ENCODE measurements at regions not wholly inside any gene's neighbourhood (a gene's known extent, or its start where the extent isn't known, plus 50 kb on each side); places are given as distances from the start of the nearest gene placed in this dataset.
A peak's percentile ranks its signal among the peaks of the same experiment; 100 is the strongest.

DNA sequence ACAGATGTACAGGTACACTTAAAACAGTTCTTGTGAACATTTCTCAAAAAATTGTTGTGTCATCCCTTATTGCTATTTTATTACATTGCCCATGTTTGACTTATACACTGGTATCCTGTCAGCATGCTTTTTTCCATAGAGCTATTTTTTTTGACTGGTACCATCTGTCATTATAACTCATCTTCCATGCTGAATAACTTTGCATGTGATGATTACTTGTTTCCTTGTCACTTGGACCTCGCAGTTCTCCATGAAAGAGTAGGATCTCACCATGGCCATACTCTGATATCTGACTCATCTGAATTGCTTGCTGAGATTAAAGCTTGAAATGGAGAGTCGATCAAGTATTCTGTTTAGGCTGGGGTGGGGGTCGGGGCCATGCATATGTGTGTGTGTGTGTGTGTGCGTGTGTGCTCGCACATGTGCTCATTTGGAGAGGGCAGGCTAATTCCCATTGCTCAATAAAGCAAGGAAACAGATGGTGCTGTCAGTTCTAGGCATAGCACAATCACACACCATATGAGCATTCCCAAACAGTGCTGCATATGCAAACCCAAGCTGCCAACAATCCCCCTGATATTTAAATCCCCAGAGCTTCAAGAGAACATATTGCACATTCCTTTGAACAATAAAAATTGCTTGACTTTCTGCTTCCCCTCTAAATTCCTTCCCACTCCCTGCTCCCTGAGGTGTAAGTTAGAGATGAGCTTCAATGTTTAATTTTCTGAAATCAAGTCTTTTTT, 62.9 kb downstream of the NHLRC3 start:
- no peak for DNase-seq (ENCODE audit: low read depth)

DNA sequence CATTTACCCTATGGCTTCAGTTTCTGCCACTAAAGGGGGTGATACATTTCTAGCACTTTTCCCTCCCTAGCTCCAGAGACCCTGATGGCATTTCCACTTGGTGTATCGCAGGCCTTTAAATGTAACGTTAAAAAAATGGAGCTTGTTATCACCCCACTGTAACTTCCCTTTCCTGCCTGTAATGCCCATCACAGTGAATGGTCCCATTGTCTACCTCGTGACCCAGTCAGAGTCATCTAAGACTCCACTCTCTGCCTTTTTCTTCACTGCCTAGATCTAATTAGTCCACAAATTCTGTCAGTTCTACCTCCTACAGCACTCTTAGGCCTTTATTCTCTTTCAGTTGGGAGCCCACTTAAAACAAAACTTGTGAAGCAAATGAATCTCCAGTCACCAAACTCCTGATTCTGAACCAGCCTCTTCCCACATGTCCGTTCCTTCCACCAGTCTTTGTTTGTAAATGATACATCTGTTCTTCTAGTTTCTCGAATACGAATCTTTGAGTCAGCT, 64.8 kb downstream of the NHLRC3 start:
- no peak for DNase-seq (ENCODE audit: low read depth)

DNA sequence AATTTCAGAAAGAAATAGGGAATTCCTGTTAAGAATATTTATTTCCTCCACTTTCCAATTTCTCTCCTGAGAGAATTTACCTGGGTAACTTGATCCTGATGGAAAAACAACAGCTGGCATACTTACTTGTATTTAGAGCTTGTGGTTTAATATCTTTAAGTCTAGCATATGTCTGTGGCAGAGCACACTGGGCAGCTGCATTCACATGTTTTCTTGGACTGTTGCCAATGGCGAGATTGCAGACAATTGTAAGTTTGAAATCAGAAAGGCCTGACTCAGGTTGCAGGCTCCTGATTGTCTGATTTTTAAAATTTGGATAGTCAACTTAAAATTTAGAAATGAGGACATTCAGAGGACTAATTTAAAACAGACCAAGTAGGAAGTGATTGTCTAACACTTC, 66.9 kb downstream of the NHLRC3 start:
- no peak for DNase-seq (ENCODE audit: low read depth)

DNA sequence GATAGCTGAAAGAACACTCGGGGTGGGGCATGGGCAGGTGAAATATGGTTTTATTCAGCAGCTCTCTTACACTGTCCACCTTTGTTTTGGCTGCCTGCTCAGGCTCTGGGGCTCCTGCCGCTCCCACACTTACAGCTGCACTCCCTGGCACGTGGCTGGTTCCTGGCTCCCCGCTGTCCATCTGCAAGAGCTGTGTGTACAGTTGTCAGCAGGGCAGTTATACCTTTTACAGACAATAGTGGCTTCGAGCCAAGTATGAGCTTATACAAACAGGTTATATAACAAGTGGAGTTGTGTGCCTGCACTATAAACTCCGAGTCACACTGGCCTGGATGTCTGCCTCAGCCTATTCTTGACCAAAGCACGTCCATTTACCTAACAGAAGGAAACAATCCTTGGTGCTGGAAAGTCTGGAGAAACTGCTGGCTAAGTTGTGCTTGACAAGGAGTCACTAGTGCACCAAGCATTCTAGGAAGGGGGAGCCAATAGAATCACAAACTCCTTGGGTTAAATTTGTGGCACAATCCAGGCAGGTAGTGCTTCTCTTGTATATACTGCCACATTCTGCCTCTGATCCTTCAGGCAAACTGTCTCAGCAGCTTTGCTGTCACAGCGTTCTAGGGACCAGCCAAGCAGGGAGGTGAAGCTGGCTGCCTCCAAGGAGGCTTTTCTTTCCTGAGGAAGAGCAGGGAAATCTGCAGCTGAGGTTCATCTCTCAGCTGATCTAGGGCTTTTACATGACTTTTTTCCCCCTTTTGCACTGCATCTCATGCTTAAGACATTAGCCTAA, 68.2 kb downstream of the NHLRC3 start:
- DNase-seq (ENCODE audit: low read depth) = no peak

DNA sequence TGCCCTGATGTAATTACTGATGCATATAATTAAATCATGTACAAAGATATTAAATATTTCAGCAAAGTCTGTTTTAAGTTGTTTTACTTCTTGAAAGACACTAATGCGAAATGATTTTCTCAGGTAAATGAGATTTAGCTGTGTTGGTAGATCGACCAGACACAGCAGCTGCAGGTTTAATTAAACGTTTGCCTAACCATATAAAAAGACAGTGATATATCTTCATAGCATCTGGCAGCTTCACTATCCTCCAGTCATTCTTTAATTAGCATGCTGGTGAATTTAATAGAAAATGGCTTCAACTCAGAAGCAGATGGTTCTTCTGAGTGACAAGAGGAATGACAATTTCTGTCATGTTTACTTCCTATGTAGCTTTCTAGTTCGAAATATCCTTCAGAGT, 69.3 kb downstream of the NHLRC3 start:
- no peak for DNase-seq (ENCODE audit: low read depth)

DNA sequence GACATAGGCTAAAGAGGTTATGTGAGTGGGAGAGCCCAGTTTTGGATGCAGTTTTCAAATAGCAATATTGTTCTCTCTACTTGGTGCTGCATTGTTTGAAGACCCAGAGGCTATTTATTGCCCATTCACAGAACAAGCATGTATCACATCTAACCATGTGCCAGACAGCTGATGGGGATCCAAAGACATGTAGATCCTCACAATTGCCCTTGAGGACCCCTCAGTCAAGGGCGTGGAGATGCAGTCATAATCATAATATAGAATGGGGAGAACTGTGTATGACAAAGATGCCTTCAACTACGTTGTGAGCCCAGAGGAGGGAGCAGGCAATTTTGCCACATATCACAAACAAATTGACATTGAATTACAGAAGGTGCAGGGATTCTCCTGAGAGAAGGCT, 70.5 kb downstream of the NHLRC3 start:
- DNase-seq (ENCODE audit: low read depth) = no peak

DNA sequence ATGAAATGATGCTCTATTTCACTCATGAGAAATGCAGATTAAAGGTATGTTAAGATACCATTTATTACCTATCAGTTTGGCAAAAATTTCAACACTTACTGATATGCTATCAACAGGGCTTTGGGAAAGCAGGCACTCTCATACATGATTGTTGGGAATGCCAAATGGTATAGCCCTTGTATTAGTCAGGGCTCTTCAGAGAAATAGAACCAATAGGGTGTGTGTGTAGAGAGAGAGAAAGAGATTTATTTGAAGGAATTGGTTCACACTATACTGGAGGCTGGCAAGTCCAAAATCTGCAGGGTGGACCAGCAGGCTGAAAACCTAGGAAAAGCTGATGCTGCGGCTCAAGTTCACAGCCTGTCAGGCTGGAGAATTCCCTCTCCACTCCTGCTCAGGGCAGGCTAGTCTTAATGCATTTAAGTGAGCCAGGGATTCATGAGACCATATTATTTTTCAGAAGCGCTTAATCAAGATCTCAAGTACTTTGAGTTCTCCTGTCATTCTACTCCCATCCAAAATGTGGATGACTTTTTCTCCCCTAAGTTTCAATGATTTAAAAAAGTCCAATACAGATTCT, 72.4 kb downstream of the NHLRC3 start:
- DNase-seq (ENCODE audit: low read depth) = no peak

DNA sequence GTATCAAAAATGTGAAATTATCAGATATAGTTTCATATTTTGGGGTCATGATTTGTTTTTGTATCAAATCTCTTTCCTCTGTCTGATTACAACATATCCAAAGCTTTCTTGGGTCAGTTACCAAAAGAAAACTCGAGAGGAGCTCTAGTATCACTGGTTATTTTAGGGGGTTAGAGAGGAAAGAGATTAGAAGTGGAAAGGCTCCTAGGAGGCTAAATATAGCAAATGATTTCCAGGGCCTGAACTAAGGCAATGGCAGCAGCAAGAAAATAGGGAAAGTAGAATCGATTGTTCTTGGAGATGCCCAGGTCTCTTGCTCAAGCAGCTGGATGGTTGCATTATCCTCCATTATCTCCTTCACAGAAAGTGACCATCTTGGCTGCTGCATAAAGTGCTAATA, 72.9 kb downstream of the NHLRC3 start:
- DNase-seq (ENCODE audit: low read depth) = no peak

DNA sequence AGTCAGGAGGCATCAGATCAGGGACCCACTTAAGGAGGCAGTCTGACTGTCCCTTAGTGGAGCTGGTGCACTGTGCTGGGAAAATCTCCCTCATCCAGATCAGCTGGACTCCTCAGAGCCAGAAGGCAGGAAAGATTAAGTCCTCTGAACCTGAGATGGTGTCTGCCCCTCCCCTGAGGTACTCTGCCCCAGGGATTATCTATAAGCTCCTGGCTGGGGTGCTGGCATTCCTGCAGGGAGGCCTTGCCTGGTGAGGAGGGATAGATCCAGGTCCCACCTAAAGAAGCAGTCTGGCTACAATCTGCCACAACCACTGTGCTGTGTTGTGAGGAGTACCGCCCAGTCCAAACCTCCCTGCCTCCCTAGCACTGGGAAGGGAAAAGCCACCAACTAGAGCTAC, 81.2 kb downstream of the NHLRC3 start:
- no peak for DNase-seq (ENCODE audit: low read depth)

DNA sequence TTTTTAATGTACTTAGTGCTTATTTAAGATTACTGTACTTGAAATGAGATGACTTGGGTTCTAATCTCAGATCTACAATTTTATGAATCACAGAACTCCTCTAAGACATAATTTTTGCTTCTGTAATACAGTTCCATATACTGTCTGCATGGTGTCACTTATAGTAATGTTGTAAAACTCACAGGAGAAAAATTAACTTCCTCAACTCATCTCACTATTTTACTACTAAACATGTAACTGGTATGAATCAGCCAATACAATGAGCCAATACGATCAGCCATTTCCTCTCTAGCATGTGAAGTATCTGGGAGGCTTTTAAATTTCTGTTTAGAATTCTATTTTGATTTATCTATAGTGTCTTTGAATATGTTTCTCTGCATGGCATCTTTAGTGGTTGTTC, 85.3 kb downstream of the NHLRC3 start:
- DNase-seq (ENCODE audit: low read depth) = no peak

DNA sequence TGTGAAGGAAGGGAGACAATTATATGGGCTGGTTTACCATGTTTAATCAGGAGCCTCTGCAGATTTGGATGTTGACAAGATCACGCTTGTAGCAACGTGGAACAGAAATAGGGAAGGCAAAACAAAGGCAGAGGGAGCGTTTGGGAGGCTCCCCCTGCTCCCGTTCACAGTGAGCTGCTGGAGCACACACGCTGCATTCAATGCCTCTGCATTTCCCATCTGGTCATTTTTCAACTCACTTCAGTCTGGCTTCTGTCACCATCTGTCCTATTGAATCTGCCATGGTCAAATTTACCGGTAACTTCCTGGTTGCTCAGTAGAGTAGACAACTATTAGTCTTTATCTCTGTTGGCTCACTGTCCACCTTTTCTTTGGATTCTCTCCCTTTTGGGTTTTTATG, 91.0 kb downstream of the NHLRC3 start:
- no peak for DNase-seq (ENCODE audit: low read depth)

DNA sequence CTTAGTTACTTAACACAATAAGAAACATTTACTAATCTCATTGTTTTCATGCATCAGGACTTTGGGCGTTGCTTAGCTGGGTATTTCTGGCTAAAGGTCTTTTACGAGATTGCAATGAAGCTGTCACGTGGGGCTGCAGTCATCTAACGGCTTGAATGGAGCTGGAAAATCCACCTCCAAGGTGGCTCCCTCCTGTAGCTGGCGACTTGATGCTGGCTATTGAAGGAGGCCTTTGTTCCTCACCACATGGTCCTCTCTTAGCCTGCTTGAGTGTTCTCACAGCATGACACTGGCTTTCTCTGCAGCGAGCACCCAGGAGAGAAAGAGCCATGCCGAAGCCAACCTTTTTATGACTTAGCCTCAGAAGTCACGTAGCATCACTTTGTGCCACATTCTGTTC, 92.0 kb downstream of the NHLRC3 start:
- DNase-seq (ENCODE audit: low read depth) = no peak

DNA sequence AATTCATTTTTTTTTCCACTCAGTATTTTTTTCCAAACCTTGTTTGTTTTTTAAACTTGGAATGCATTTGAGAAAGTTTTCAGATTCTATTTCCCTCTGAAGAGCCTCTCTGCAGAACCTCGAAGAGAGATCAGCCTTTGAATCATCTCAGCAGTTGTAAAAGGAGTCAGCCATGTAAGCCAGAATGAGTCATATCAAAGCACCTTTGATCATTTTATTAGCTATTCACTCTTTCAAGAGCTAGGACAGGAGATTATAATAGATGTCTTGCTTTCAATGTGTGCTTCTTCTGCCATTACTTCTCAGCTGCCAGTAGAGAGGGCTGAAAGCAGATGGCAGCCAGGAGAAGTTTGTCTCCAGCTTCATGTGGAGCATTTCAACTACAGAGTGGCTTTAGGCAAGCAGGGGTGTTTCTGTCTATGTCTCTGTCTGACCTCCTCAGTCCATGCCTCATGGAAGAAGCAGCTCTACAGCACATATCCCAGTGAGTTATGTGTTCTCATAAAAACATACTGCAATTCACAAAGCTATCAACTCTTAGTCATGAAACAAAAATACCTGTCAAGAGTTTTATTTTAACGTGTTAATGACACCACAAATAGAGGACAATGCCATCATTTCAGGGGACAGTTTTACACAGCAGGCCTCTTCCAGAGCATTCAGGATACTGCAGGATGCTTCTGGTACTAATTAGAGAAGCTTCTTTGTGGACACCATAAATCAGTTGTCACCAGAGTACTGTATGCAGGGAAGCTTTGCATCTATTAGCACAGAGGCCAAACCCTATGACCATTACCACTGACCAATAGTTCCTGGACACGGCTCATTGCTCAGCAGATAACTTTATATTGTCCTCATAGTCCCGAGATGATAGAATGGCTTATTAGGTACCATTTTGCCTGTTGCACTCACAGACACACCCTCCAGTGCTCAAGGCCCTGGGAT, 94.3 kb downstream of the NHLRC3 start:
- no peak for DNase-seq (ENCODE audit: low read depth)

DNA sequence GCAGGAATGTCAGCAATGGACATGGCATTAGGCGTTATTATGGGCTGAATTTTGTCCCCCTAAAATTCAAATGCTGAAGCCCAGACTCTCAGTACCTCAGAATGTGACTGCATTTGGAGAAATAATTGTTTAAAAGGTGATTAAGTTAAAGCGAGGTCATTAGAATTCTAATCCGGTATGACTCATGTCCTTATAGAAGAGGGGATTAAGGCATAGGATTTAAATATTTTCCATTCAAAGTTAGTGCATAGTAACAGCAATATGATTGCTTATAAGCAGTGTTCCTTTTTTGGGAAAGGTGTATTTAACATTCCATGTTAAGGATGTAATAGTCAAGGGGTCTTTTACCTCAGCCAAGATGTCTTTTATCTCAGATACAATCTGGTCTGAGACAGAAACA, 95.5 kb downstream of the NHLRC3 start:
- no peak for DNase-seq (ENCODE audit: low read depth)

DNA sequence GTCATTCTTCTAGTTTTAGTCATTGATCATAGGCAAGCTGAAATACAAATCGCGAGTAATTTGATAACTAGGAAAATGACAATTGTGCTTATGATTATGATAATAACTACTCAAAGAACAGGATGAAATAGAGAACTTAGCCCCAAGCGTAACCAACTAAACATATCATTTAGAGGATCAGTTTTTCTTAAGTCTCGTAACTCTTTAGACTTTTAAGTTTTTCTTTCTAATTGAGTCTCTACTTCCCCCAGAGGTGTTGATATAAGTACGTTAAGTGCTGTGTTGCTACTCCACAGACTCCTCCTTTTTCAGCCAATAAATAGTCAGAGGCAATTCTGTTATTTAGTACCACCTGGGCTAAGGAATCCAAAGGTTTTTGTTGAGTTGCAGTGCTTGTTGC, 96.3 kb downstream of the NHLRC3 start:
- DNase-seq (ENCODE audit: low read depth) = no peak

DNA sequence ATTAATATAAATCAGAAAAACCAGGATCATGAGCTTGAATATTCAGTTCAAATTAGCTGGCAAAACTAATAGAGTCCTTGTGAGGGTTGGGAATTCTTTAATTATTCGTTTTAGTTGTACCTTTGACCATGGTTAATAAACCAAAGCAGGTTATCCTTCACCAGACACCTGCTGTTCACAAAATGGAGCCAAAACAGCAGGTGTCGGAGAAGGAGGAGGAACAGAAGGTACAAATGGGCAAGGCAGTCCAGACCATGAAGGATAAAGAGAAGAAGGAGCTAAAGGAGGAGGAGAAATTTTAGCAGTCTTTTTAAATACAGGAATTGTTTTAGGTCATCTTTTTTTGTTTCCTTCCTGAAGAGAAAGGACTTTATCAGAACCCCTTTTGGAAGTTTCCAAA, 106.1 kb downstream of the NHLRC3 start:
- no peak for DNase-seq (ENCODE audit: low read depth)

DNA sequence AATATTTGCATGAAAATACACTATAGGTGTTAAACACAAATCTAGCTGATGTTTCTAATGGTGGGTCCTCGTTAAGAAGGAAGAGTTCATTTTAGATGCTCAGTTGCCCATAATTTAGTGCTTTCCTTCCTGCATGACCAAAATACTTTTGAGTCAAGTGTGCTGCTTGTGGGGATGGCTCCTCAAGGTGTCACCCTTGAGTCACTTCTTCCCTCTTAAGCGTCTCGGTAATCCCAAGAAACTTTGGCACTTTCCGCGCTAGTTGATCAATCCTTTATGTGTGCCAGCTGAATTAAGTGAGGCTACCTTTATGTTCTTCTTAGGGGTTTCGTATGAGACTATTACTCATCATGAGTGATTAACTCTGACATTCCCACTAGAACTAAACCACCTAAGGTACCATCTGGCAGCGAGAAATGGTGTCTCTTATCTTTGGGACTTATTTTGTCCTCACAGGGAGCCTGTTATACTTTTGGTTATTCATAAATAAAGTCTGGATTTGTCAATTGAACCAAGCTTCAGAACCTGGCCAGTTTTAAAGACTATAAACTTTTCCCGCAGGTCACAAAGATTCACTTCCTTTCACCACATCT, 106.8 kb downstream of the NHLRC3 start:
- DNase-seq (ENCODE audit: low read depth) = peak; percentile 68

DNA sequence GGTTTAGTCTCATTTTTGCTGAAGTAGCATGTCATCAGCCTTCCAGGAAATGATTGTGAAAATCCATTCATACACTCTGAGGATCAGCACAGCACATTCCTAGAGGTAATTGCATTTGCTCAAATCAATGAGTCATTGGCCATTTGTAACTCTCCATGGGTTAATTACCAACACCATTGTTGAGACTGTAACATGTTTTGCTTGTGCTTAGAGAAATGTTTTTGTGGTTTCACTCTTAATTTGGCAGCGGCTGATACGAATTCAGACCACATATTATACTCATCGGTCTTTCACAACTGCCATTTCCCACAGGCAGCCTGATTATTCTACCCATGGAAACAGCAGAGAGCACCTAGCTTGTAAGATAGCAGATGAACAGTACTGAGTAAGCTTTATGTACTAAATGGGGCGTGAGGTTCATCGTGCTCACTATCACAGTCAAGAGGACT, 110.3 kb downstream of the NHLRC3 start:
- no peak for DNase-seq (ENCODE audit: low read depth)

DNA sequence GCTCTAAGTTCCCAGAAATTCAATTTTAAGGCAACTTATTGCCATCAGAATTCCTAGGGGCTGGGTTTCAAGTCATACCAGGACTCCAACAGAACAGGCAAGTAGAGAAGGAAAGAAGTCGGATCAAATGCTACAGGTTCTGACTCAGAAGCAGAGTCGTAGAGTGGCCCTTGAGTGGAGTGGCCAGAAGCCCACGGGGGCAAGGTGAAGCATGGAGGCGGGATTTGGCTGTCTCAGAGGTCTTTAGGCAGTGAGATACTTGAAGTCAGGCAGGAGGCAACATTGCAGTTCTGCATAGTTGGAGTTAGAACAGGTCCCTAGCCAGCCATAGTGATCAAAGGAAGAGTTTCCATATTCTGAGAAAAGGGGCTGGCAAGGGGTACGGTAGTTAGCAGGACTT, 111.6 kb downstream of the NHLRC3 start:
- no peak for DNase-seq (ENCODE audit: low read depth)

DNA sequence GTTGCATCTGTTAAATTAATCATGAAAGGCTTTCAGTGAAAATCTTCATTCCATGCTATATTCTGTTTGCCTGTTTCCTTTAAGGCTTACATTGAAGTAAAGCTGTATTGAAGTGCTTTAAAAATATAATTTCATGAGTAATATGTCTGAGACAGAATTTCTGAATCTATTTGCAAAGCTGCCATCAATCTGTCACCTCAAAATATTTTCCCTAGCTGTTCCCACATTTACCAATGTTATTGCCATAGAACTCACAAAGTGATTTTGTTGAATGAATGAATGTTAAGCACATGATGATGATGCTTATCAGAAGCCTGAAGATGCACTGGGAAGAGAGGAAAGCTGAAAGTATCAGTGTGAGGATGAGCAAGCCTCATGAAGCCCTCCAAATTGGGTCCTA, 115.8 kb downstream of the NHLRC3 start:
- no peak for DNase-seq (ENCODE audit: low read depth)

DNA sequence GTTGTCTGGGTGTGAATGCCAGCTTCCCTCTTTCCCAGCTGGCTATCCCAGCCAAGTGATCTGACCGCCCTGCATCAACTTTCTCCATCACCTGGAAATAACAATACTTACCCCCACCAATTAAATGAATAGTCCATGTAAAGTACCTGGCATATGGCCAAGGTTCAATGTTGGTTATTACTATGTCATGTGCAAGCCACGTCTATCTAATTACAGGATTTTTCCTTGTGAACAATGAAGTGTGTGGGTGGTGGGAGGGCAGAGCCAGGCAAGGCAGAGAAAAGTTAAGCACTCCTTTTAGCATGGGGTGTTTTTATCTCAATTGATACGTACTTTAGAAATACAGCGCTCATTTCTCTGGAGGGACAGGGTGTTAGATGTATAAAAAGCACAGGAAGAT, 121.1 kb downstream of the NHLRC3 start:
- no peak for DNase-seq (ENCODE audit: low read depth)

Data from forelimb muscle (tissue), 1 donor.